Upper lobe of left lung (tissue), 6 donors: ENCODE measurements at regions not wholly inside any gene's neighbourhood (a gene's known extent, or its start where the extent isn't known, plus 50 kb on each side); places are given as distances from the start of the nearest gene placed in this dataset.
A peak's percentile ranks its signal among the peaks of the same experiment; 100 is the strongest.
"Not testable (repeated sequence)": the region's sequence is repeated elsewhere in the genome, so short reads cannot be mapped to it uniquely, and the experiment has no call there.

Experiments
- ATAC-seq, 2 donors: fragments of 200-7000 bp; cut with Tn5 transposase; one replicate each; pipeline ENCODE4 v1.9.1; 2022; ENCODE audit warnings: mild to moderate bottlenecking in 2 of 2, moderate library complexity in 2 of 2; ENCODE audit not compliant: low FRiP score in 2 of 2
- DNase-seq, 2 donors: peaks; one replicate each; pipeline ENCODE4 v3.0.0-alpha.2; 2019 to 2020
- H3K27ac ChIP-seq, 4 donors: fragments of 200-600 bp; sonication (generic); one replicate each; pipeline ENCODE4 v1.5.1; 2016 to 2019
- H3K27me3 ChIP-seq, 4 donors: fragments of 200-600 bp; sonication (generic); one replicate each; pipeline ENCODE4 v1.5.1; 2017 to 2019
- H3K36me3 ChIP-seq, 4 donors: fragments of 200-600 bp; sonication (generic); one replicate each; pipeline ENCODE4 v1.5.1; 2016 to 2019
- H3K4me1 ChIP-seq, 4 donors: fragments of 200-600 bp; sonication (generic); one replicate each; pipeline ENCODE4 v1.5.1; 2018 to 2019
- H3K4me3 ChIP-seq, 4 donors: fragments of 200-600 bp; sonication (generic); one replicate each; pipeline ENCODE4 v1.5.1; 2017 to 2019; ENCODE audit warnings: mild to moderate bottlenecking in 2 of 4, moderate library complexity in 1 of 4
- H3K9me3 ChIP-seq, 4 donors: fragments of 200-600 bp; sonication (generic); one replicate each; pipeline ENCODE4 v1.5.1; 2018 to 2019
- CTCF ChIP-seq, 6 experiments: fragments of 450-650 bp in 4 of 6; fragments of 200-600 bp in 2 of 6; sonication (generic) in 2 of 6; IDR thresholded peaks; one replicate each; pipeline ENCODE4 v1.5.1; 2016 to 2019; ENCODE audit warnings: antibody characterized with exemption in 6 of 6
- EP300 ChIP-seq, 4 donors: sonication (generic); formaldehyde crosslinking; IDR thresholded peaks; one replicate each; pipeline ENCODE4 v1.5.1; 2017; ENCODE audit warnings: antibody characterized with exemption in 4 of 4, control low read depth in 2 of 4
- POLR2A ChIP-seq, 4 donors: fragments of 450-650 bp; IDR thresholded peaks; one replicate each; pipeline ENCODE4 v1.5.1; 2016 to 2017; ENCODE audit warnings: antibody characterized with exemption in 4 of 4, mild to moderate bottlenecking in 2 of 4
- POLR2AphosphoS5 ChIP-seq, 2 donors: sonication (generic); formaldehyde crosslinking; IDR thresholded peaks; one replicate each; pipeline ENCODE4 v1.5.1; 2017; ENCODE audit warnings: antibody characterized with exemption in 2 of 2
- WGBS, 2 donors: methylation state at CpG; one replicate each; pipeline ENCODE4 v1.1.5; 2017 to 2018; 5-methylcytosine and 5-hydroxymethylcytosine counted together
- donor health status: DM: no; HTN: no; CAD: no; lungs with moderate emphysema.
- donor health status: DM: no; HTN: yes; CAD: no; lungs with severe emphysema.

- DNase-seq: no peak
- WGBS, 2 donors: 83 to 84% methylated on average over 4 of the region's 4 CpGs
- Histone ChIP-seq H3K27ac (no peak overlapping the region), H3K4me1 (peaks cover 0 to 4% (median 0%) of the 10 kb centered on the region in 4 donors), H3K4me3 (no peak overlapping the region), H3K9me3 (no peaks in the 10 kb centered on the region), H3K27me3 (no peaks in the 10 kb centered on the region), H3K36me3 (no peaks in the 10 kb centered on the region)
- ATAC-seq: no peak
- TF ChIP-seq POLR2AphosphoS5 (IDR thresholded peaks at IDR 0.05) (no peak), POLR2A (IDR thresholded peaks at IDR 0.05) (no peak), EP300 (IDR thresholded peaks at IDR 0.05) (no peak)
Measured at GRCh38 chr18:60019463-60019840, 119.7 kb downstream of the PMAIP1 start.

DNA sequence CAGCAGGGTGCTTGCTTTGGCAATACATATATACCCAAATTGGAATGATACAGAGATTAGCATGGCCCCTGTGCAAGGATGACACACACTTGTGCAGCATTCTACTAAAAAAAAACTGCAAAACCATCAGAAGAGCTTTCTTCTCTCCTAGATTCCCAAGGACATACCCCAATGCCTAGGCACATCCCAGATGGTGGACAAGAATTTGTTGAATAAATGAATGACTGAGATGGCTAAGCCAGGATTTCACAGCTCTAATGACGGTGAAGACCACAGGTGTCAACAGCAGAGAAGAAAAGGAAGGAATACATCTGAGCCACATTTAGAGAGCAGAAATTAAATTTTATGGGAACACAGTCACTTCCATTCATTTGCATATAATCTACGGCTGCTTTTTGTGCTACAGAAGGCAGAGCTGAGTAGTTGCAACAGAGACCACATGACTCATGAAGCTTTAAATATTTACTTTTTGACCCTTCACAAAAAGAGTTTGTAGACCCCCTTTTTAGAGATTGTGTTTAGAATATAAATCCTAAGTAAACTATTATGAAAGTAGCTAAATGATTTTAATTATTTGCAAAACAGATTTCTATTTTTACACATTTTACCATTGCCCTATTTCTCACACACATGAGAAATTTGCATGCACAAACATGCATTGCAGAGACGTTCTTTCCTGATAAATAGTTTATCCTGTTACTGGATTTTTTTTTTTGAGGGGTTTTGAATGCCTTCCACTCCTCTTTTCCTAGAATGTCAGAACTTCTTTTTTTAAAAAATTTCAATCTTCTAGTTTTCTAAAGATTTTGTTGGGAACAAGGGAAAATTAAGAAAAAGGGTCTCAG is 119.0 kb downstream of the PMAIP1 start:
- H3K4me1 ChIP-seq: peaks cover 0 to 4% (median 0%) of the 10 kb centered on the region in 4 donors
- H3K27me3 ChIP-seq: no peaks in the 10 kb centered on the region
- no peak overlapping the region for H3K27ac ChIP-seq
- no peak for DNase-seq
- 29 to 36% methylated on average over 2 to 3 of the region's 3 CpGs for WGBS, 2 donors
- TF ChIP-seq POLR2AphosphoS5 (IDR thresholded peaks at IDR 0.05) (no peak), CTCF (IDR thresholded peaks at IDR 0.05) (no peak), EP300 (IDR thresholded peaks at IDR 0.05) (no peak), POLR2A (IDR thresholded peaks at IDR 0.05) (no peak)
- no peaks in the 10 kb centered on the region for H3K36me3 ChIP-seq
- no peak overlapping the region for H3K4me3 ChIP-seq
- H3K9me3 ChIP-seq: no peaks in the 10 kb centered on the region
- no peak for ATAC-seq

DNA sequence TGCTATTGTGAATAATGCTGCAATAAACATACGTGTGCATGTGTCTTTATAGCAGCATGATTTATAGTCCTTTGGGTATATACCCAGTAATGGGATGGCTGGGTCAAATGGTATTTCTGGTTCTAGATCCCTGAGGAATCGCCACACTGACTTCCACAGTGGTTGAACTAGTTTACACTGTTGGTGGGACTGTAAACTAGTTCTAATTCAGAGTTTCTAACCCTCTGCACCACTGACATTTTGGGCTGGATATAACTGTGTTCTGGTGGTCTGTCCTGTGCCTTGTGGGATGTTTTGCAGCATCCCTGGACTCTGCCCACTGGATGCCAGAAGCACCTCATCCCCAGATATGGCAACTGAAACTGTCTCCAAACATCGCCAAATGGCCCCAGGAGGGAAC is 118.3 kb downstream of the PMAIP1 start:
- H3K27ac ChIP-seq, H3K36me3 ChIP-seq, H3K4me3 ChIP-seq, H3K9me3 ChIP-seq, H3K27me3 ChIP-seq, H3K4me1 ChIP-seq, ATAC-seq, DNase-seq: not testable (repeated sequence)
- WGBS, 2 donors: 80 to 88% methylated on average over 1 to 2 of the region's 3 CpGs

DNA sequence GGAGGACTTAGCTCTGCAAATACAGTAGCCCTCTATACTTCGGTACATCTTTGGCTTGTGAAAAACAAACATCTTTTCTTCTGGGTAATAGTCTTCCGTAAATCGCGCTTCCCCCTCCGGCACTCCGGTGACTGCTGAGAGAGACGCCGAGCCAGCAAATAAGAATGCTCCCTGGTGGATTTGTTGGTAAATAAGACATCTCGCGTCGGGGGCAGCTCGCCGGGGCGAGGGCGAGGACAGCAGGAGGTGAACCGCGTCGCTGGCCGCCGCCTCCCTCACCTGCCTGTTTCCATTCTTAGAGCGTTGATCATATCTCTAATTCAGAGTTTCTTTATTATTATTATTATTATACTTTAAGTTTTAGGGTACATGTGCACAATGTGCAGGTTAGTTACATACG is 117.6 kb downstream of the PMAIP1 start:
- TF ChIP-seq POLR2A (IDR thresholded peaks at IDR 0.05): no peak
- no peak for TF ChIP-seq EP300 (IDR thresholded peaks at IDR 0.05)
- TF ChIP-seq CTCF (IDR thresholded peaks at IDR 0.05): no peak
- TF ChIP-seq POLR2AphosphoS5 (IDR thresholded peaks at IDR 0.05): no peak
- Histone ChIP-seq H3K9me3 (no peaks in the 10 kb centered on the region), H3K4me1 (no peaks in the 10 kb centered on the region), H3K36me3 (no peaks in the 10 kb centered on the region), H3K27me3 (no peaks in the 10 kb centered on the region), H3K4me3 (no peak overlapping the region), H3K27ac (no peak overlapping the region)
- ATAC-seq (no peak), DNase-seq (peak in 1 of 2 donors; percentile 58)
- 91 to 93% methylated on average over 22 of the region's 22 CpGs for WGBS, 2 donors

GRCh38 chr18:60015826-60016225 is 116.0 kb downstream of the PMAIP1 start:
- not testable (repeated sequence) for H3K36me3 ChIP-seq, H3K4me3 ChIP-seq, H3K4me1 ChIP-seq, H3K27me3 ChIP-seq, H3K9me3 ChIP-seq, ATAC-seq, H3K27ac ChIP-seq, DNase-seq

GRCh38 chr18:60013148-60013547 is 113.4 kb downstream of the PMAIP1 start:
- not testable (repeated sequence) for H3K4me1 ChIP-seq, H3K27me3 ChIP-seq, H3K27ac ChIP-seq, DNase-seq, H3K36me3 ChIP-seq, H3K4me3 ChIP-seq, H3K9me3 ChIP-seq, ATAC-seq
- WGBS, 2 donors: 91 to 96% methylated on average over 9 of the region's 9 CpGs

GRCh38 chr18:60010984-60011383 is 111.2 kb downstream of the PMAIP1 start:
- Histone ChIP-seq H3K27ac (no peak overlapping the region), H3K4me1 (no peaks in the 10 kb centered on the region), H3K9me3 (no peaks in the 10 kb centered on the region), H3K27me3 (no peaks in the 10 kb centered on the region), H3K36me3 (no peaks in the 10 kb centered on the region), H3K4me3 (no peak overlapping the region)
- 97 to 98% methylated on average over 28 to 35 of the region's 35 CpGs for WGBS, 2 donors
- ATAC-seq (no peak), DNase-seq (peak in 1 of 2 donors; percentile 82)
- TF ChIP-seq POLR2A (IDR thresholded peaks at IDR 0.05) (no peak), CTCF (IDR thresholded peaks at IDR 0.05) (no peak), POLR2AphosphoS5 (IDR thresholded peaks at IDR 0.05) (no peak), EP300 (IDR thresholded peaks at IDR 0.05) (no peak)
